ENCODE measurements at regions not wholly inside any gene's neighbourhood (a gene's known extent, or its start where the extent isn't known, plus 50 kb on each side); places are given as distances from the start of the nearest gene placed in this dataset.

GRCh38 chr3:80549173-80549572, 781.4 kb upstream of the ROBO1 start:
- CTCF ChIA-PET: no interaction called here
- POLR2A ChIA-PET: no interaction called here

- CTCF ChIA-PET: no interaction called here
Measured at GRCh38 chr3:80543154-80543553, 775.4 kb upstream of the ROBO1 start.

GRCh38 chr3:80542456-80542855, 774.7 kb upstream of the ROBO1 start:
- POLR2A ChIA-PET: no interaction called here
- CTCF ChIA-PET: no interaction called here

More at GRCh38 chr3:80543154-80543553, 775.4 kb upstream of the ROBO1 start:
- POLR2A ChIA-PET: no interaction called here

- ChIA-PET CTCF (no interaction called here), POLR2A (no interaction called here)
Measured at GRCh38 chr3:80537680-80538079, 769.9 kb upstream of the ROBO1 start.

GRCh38 chr3:80535286-80535685, 767.5 kb upstream of the ROBO1 start:
- POLR2A ChIA-PET: no interaction called here
- CTCF ChIA-PET: no interaction called here

GRCh38 chr3:80533553-80533952, 765.8 kb upstream of the ROBO1 start:
- CTCF ChIA-PET: no interaction called here
- POLR2A ChIA-PET: no interaction called here

- CTCF ChIA-PET: no interaction called here
- POLR2A ChIA-PET: no interaction called here
Measured at GRCh38 chr3:80526153-80526552, 758.4 kb upstream of the ROBO1 start.

- CTCF ChIA-PET: no interaction called here
- POLR2A ChIA-PET: no interaction called here
Measured at GRCh38 chr3:80521081-80521480, 753.3 kb upstream of the ROBO1 start.

GRCh38 chr3:80519436-80519835, 751.6 kb upstream of the ROBO1 start:
- ChIA-PET CTCF (no interaction called here), POLR2A (no interaction called here)

GRCh38 chr3:80496452-80496851, 728.7 kb upstream of the ROBO1 start:
- ChIA-PET CTCF (no interaction called here), POLR2A (no interaction called here)

GRCh38 chr3:80492162-80492561, 724.4 kb upstream of the ROBO1 start:
- POLR2A ChIA-PET: no interaction called here
- CTCF ChIA-PET: no interaction called here

GRCh38 chr3:80472961-80473360, 705.2 kb upstream of the ROBO1 start:
- ChIA-PET POLR2A (no interaction called here), CTCF (no interaction called here)

GRCh38 chr3:80472459-80472858, 704.7 kb upstream of the ROBO1 start:
- ChIA-PET CTCF (no interaction called here), POLR2A (no interaction called here)

GRCh38 chr3:80470433-80470832, 702.6 kb upstream of the ROBO1 start:
- ChIA-PET POLR2A (no interaction called here), CTCF (no interaction called here)

GRCh38 chr3:80465746-80466145, 697.9 kb upstream of the ROBO1 start:
- ChIA-PET CTCF (no interaction called here), POLR2A (no interaction called here)

- ChIA-PET POLR2A (no interaction called here), CTCF (no interaction called here)
Measured at GRCh38 chr3:80451393-80451792, 683.6 kb upstream of the ROBO1 start.

- POLR2A ChIA-PET: no interaction called here
- CTCF ChIA-PET: no interaction called here
Measured at GRCh38 chr3:80445641-80446040, 677.8 kb upstream of the ROBO1 start.

- ChIA-PET POLR2A (no interaction called here), CTCF (no interaction called here)
Measured at GRCh38 chr3:80445053-80445452, 677.3 kb upstream of the ROBO1 start.

- POLR2A ChIA-PET: no interaction called here
- CTCF ChIA-PET: no interaction called here
Measured at GRCh38 chr3:80439490-80439889, 671.7 kb upstream of the ROBO1 start.

GRCh38 chr3:80434366-80434765, 666.6 kb upstream of the ROBO1 start:
- ChIA-PET CTCF (no interaction called here), POLR2A (no interaction called here)

GRCh38 chr3:80424951-80425350, 657.2 kb upstream of the ROBO1 start:
- POLR2A ChIA-PET: no interaction called here
- CTCF ChIA-PET: no interaction called here

GRCh38 chr3:80408030-80408721, 640.4 kb upstream of the ROBO1 start:
- CTCF ChIA-PET: no interaction called here

GRCh38 chr3:80405618-80406017, 637.8 kb upstream of the ROBO1 start:
- ChIA-PET CTCF (no interaction called here), POLR2A (no interaction called here)

More at GRCh38 chr3:80408030-80408721, 640.4 kb upstream of the ROBO1 start:
- POLR2A ChIA-PET: no interaction called here

Measured in activated CD8-positive, alpha-beta memory T cell treated with anti-CD3 and anti-CD28 coated beads for 36 hours (primary cell).